OCI-LY3 (cell line): ENCODE measurements at regions not wholly inside any gene's neighbourhood (a gene's known extent, or its start where the extent isn't known, plus 50 kb on each side); places are given as distances from the start of the nearest gene placed in this dataset.

Experiments
- H2AFZ ChIP-seq: fragments of 200-600, 300-600 bp; shearing (Covaris generic); 2 replicates; pipeline ENCODE4 v1.6.0; 2014; ENCODE audit warnings: antibody characterized with exemption, low read depth, low read length
- H3K27ac ChIP-seq: fragments of 200-600, 300-600 bp; sonication (generic); 2 replicates; pipeline ENCODE4 v1.5.1; 2014; ENCODE audit warnings: mild to moderate bottlenecking, low read length, moderate library complexity, mixed read lengths
- H3K27me3 ChIP-seq: fragments of 200-600, 300-600 bp; sonication (generic); 2 replicates; pipeline ENCODE4 v1.6.1; 2014; ENCODE audit warnings: low read depth, low read length, mixed read lengths
- H3K36me3 ChIP-seq: fragments of 200-600, 300-600 bp; sonication (generic); replicated peaks from 2 replicates; pipeline ENCODE3; 2014; ENCODE audit warnings: low read depth, low read length, mixed read lengths
- H3K4me1 ChIP-seq: fragments of 300-600, 200-600 bp; sonication (generic); 2 replicates; pipeline ENCODE4 v1.6.1; 2014; ENCODE audit warnings: low read length, mixed read lengths
- H3K4me2 ChIP-seq: fragments of 200-600, 300-600 bp; sonication (generic); 2 replicates; pipeline ENCODE4 v1.6.1; 2014; ENCODE audit warnings: low read length, mixed read lengths
- H3K4me3 ChIP-seq: fragments of 300-600, 200-600 bp; sonication (generic); 2 replicates; pipeline ENCODE4 v1.5.1; 2014; ENCODE audit warnings: antibody characterized with exemption, mild to moderate bottlenecking, low read length, moderate library complexity
- H3K79me2 ChIP-seq: fragments of 300-600, 200-600 bp; shearing (Covaris generic); 2 replicates; pipeline ENCODE4 v1.6.1; 2014; ENCODE audit warnings: mild to moderate bottlenecking, low read length, mixed read lengths
- H3K9ac ChIP-seq: fragments of 300-600, 200-600 bp; shearing (Covaris generic); 2 replicates; pipeline ENCODE4 v1.6.0; 2014; ENCODE audit warnings: mild to moderate bottlenecking, low read length, moderate library complexity
- H3K9me3 ChIP-seq: fragments of 200-600, 300-600 bp; shearing (Covaris generic); 2 replicates; pipeline ENCODE4 v1.6.1; 2014; ENCODE audit warnings: low read length, mixed read lengths; ENCODE audit not compliant: insufficient read depth
- H4K20me1 ChIP-seq: fragments of 200-600, 300-600 bp; sonication (generic); 2 replicates; pipeline ENCODE4 v1.6.1; 2016; ENCODE audit warnings: low read length, mixed read lengths; ENCODE audit not compliant: insufficient read depth
- EZH2phosphoT487 ChIP-seq: fragments of 200-600 bp; shearing (Covaris generic); IDR thresholded peaks from 2 replicates; pipeline ENCODE4 v1.6.1; 2018; ENCODE audit warnings: antibody characterized with exemption, mixed run types, low read depth
- TF ChIP-seq, protein P1 (sequence below): fragments of 200-600, 300-600 bp; sonication (generic); IDR thresholded peaks from 2 replicates; pipeline ENCODE4 v1.5.1; 2014; ENCODE audit warnings: antibody characterized with exemption, low read length, low read depth

DNA sequence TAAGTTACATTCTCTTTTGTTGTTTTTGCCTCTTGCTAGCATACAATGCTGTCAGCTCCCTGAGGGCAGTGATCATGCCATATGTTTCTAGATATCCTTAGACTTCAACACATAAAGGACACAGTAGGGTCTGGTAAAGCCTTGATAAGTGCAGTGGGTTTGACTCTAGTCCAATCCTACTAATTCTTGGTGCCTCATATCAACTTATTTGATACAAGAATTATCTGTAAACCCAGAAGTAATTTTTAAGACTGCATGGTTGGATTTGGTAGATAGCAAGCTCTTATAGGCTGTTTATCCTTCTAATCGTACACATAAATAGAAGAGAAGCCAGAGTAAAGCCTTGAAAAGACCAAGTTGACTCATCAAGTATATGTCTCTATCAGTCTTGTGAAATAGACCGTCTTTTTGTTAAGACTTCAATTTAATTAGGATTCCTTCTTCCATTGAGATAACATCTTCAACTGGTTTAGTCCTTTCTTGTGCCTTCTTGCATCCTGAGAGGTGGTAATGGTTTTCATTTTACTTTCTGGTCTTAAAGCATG lies 265.6 kb upstream of the CDIN1 start:
- no peak for TF ChIP-seq EZH2phosphoT487
- TF ChIP-seq, protein P1, sequence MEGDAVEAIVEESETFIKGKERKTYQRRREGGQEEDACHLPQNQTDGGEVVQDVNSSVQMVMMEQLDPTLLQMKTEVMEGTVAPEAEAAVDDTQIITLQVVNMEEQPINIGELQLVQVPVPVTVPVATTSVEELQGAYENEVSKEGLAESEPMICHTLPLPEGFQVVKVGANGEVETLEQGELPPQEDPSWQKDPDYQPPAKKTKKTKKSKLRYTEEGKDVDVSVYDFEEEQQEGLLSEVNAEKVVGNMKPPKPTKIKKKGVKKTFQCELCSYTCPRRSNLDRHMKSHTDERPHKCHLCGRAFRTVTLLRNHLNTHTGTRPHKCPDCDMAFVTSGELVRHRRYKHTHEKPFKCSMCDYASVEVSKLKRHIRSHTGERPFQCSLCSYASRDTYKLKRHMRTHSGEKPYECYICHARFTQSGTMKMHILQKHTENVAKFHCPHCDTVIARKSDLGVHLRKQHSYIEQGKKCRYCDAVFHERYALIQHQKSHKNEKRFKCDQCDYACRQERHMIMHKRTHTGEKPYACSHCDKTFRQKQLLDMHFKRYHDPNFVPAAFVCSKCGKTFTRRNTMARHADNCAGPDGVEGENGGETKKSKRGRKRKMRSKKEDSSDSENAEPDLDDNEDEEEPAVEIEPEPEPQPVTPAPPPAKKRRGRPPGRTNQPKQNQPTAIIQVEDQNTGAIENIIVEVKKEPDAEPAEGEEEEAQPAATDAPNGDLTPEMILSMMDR, result no peak
- no peak overlapping the region for H3K27ac ChIP-seq

DNA sequence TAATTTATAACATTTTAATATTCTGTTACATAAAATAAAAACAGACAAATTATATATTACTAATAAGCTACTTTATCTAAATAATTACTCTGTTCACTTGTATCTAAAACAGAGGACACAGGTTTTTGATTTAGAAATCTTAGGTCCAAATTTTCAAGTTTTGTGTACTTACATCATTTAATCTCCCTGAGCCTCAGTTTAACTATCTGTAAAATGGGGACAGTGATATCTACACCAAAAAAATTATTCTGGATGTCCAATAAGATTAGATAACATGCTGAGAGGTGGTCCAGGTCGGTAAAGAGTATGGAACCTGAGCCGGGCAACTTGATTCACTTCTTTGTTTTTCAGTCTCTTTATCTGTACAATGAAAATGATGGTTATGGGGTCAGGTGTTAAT lies 263.8 kb upstream of the CDIN1 start:
- no peaks in the 10 kb centered on the region for H3K4me1 ChIP-seq
- H3K27ac ChIP-seq, result no peak overlapping the region
- no peak overlapping the region for H3K9ac ChIP-seq
- H3K79me2 ChIP-seq, result no peaks in the 10 kb centered on the region
- H3K36me3 ChIP-seq, result no peaks in the 10 kb centered on the region
- TF ChIP-seq EZH2phosphoT487, result no peak
- TF ChIP-seq, protein P1, result no peak
- H3K4me3 ChIP-seq, result no peak overlapping the region
- H4K20me1 ChIP-seq, result no peaks in the 10 kb centered on the region
- H3K4me2 ChIP-seq, result no peak overlapping the region
- no peaks in the 10 kb centered on the region for H3K9me3 ChIP-seq
- no peaks in the 10 kb centered on the region for H3K27me3 ChIP-seq
- no peak overlapping the region for H2AFZ ChIP-seq

More for the DNA sequence above, 265.6 kb upstream of the CDIN1 start:
- Histone ChIP-seq H3K4me3 (no peak overlapping the region), H3K4me2 (no peak overlapping the region), H4K20me1 (no peaks in the 10 kb centered on the region), H3K36me3 (no peaks in the 10 kb centered on the region), H3K79me2 (no peaks in the 10 kb centered on the region), H3K9ac (no peak overlapping the region), H3K4me1 (no peaks in the 10 kb centered on the region), H3K9me3 (no peaks in the 10 kb centered on the region), H2AFZ (no peak overlapping the region), H3K27me3 (no peaks in the 10 kb centered on the region)

DNA sequence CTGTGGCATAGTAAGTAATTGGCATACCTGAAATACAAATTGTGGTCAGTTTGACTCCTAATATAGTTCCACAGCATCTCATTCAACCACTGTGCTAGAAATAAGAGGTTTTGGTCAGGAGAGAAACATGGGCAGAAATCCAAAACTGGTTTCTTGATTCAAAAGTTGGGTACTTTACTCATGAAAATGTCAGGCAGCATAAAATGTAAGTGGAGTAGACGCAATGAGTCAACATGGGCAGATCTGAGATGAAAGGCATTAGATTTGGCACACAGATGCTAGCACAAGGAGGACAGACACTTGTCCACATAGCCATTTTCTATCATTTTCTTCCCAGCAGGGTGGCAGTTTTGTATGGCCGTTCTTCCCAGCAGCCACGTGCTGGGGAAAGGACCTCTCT lies 255.8 kb upstream of the CDIN1 start:
- H2AFZ ChIP-seq, result no peak overlapping the region
- H3K4me3 ChIP-seq, result no peak overlapping the region
- no peak overlapping the region for H3K9ac ChIP-seq
- no peaks in the 10 kb centered on the region for H3K36me3 ChIP-seq
- H3K79me2 ChIP-seq, result no peaks in the 10 kb centered on the region
- H3K27ac ChIP-seq, result no peak overlapping the region
- no peaks in the 10 kb centered on the region for H3K27me3 ChIP-seq
- H4K20me1 ChIP-seq, result no peaks in the 10 kb centered on the region
- no peaks in the 10 kb centered on the region for H3K9me3 ChIP-seq
- H3K4me2 ChIP-seq, result no peak overlapping the region
- H3K4me1 ChIP-seq, result no peaks in the 10 kb centered on the region
- no peak for TF ChIP-seq EZH2phosphoT487
- TF ChIP-seq, protein P1, result no peak

DNA sequence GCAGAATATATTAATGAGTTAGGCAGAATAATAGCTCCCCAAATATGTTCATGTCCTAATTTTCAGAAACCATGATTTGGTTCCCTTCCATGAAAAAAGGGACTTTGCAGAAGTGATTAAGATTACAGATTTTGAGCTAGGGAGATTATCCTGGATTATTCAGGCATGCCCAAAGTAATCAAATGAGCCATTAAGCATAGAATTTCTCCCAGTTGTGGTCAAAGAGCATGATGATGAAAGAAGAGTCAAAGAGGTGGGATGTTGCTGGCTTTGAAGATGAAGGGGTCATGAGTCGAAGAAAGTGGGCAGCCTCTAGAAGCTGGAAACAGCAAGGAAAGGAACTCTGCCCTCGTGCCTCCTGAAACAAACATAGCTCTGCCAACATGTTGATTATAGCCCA lies 254.2 kb upstream of the CDIN1 start:
- H3K9ac ChIP-seq, result no peak overlapping the region
- TF ChIP-seq, protein P1, result no peak
- TF ChIP-seq EZH2phosphoT487, result no peak
- no peaks in the 10 kb centered on the region for H3K36me3 ChIP-seq
- no peaks in the 10 kb centered on the region for H4K20me1 ChIP-seq
- H3K9me3 ChIP-seq, result no peaks in the 10 kb centered on the region
- H3K27ac ChIP-seq, result no peak overlapping the region
- H3K4me1 ChIP-seq, result no peaks in the 10 kb centered on the region
- H3K27me3 ChIP-seq, result no peaks in the 10 kb centered on the region
- no peak overlapping the region for H3K4me2 ChIP-seq
- H2AFZ ChIP-seq, result no peak overlapping the region
- H3K79me2 ChIP-seq, result no peaks in the 10 kb centered on the region
- H3K4me3 ChIP-seq, result no peak overlapping the region
